HCT116 (cell line): ENCODE measurements at regions not wholly inside any gene's neighbourhood (a gene's known extent, or its start where the extent isn't known, plus 50 kb on each side); places are given as distances from the start of the nearest gene placed in this dataset.
"Not testable (repeated sequence)": the region's sequence is repeated elsewhere in the genome, so short reads cannot be mapped to it uniquely, and the experiment has no call there.

Experiments used
- ATAC-seq: fragments of 200-7000 bp; cut with Tn5 transposase; 2 replicates; pipeline ENCODE4 v1.9.1; 2020; ENCODE audit warnings: mild to moderate bottlenecking, moderate library complexity
- BruUV-seq: library from RNA; stranded (reverse); fragments of 400-500 nt; replicated peaks from 2 replicates; lab custom pipeline; 2021; lab: Mats Ljungman, UMichigan
- CTCF ChIA-PET: fragments of 300-600 bp; sonication (Branson Sonifier 250); formaldehyde crosslinking; loops from one replicate; lab custom pipeline; 2021; ENCODE audit warnings: antibody characterized with exemption; lab: Charles Lee
- POLR2A ChIA-PET: fragments of 300-600, 350-600 bp; sonication (Branson Sonifier 250); formaldehyde crosslinking; loops from one replicate; lab custom pipeline; 2021; ENCODE audit warnings: antibody characterized with exemption; lab: Charles Lee
- RAD21 ChIA-PET, 2 experiments: fragments of 300-600 bp; sonication (Branson Sonifier 250); formaldehyde crosslinking; loops; one replicate each; lab custom pipeline; 2023; ENCODE audit warnings: low total read pairs in 2 of 2; ENCODE audit not compliant: uncharacterized antibody in 2 of 2, unreplicated experiment in 2 of 2, low non-redundant PET in 1 of 2; lab: Charles Lee
- DNase-seq: peaks from one replicate; pipeline ENCODE4 v3.0.0-alpha.2; 2010; ENCODE audit warnings: low read depth, low spot score
- H2AFZ ChIP-seq: fragments of 200-600 bp; shearing (Covaris generic), sonication (generic); 2 replicates; pipeline ENCODE4 v1.6.1; 2017; ENCODE audit warnings: low read depth, mixed run types, mixed read lengths, antibody characterized with exemption, low read length; ENCODE audit not compliant: poor library complexity, severe bottlenecking
- H3K27ac ChIP-seq: 2 replicates; pipeline ENCODE4 v1.5.1; 2012; ENCODE audit warnings: low read depth, low read length
- H3K27me3 ChIP-seq: fragments of 200-600 bp; sonication (generic); 2 replicates; pipeline ENCODE4 v1.6.1; 2016; ENCODE audit warnings: mixed run types, low read length, mixed read lengths; ENCODE audit not compliant: insufficient read depth
- H3K36me3 ChIP-seq, 2 experiments: fragments of 200-500 bp in 1 of 2; fragments of 200-600 bp in 1 of 2; sonication (Bioruptor generic) in 1 of 2; sonication (generic) in 1 of 2; 2 replicates each; pipeline versions ENCODE4 v1.5.1 to v1.6.1; 2014 to 2016; ENCODE audit warnings: low read length in 2 of 2, inconsistent platforms in 1 of 2, mixed read lengths in 1 of 2, mixed run types in 1 of 2; ENCODE audit not compliant: insufficient read depth in 2 of 2, control insufficient read depth in 1 of 2
- H3K4me1 ChIP-seq, 2 experiments: fragments of 200-600 bp in 1 of 2; sonication (generic) in 1 of 2; 2 replicates each; pipeline versions ENCODE4 v1.5.1 to v1.6.1; 2012 to 2017; ENCODE audit warnings: low read length in 2 of 2, inconsistent platforms in 1 of 2, mild to moderate bottlenecking in 1 of 2, mixed read lengths in 1 of 2, mixed run types in 1 of 2, moderate library complexity in 1 of 2; ENCODE audit not compliant: insufficient read depth in 2 of 2, control insufficient read depth in 1 of 2
- H3K4me2 ChIP-seq: fragments of 200-600 bp; sonication (generic); 2 replicates; pipeline ENCODE4 v1.6.1; 2017; ENCODE audit warnings: mixed run types, low read length, mixed read lengths
- H3K4me3 ChIP-seq, 2 experiments: fragments of 200-600 bp in 1 of 2; sonication (generic) in 1 of 2; replicated peaks in 1 of 2; 2 replicates each; pipeline ENCODE4 v1.5.1; 2011 to 2016; ENCODE audit warnings: low read length in 2 of 2, control low read depth in 1 of 2, low read depth in 1 of 2, mild to moderate bottlenecking in 1 of 2, mixed read lengths in 1 of 2, mixed run types in 1 of 2
- H3K79me2 ChIP-seq: fragments of 200-600 bp; sonication (generic); 2 replicates; pipeline ENCODE4 v1.6.1; 2017; ENCODE audit warnings: mild to moderate bottlenecking, mixed run types, low read length, moderate library complexity, mixed read lengths; ENCODE audit not compliant: insufficient read depth
- H3K9ac ChIP-seq: fragments of 200-600 bp; sonication (generic); 2 replicates; pipeline ENCODE4 v1.6.1; 2016; ENCODE audit warnings: low read length, mixed read lengths
- H3K9me2 ChIP-seq: fragments of 200-600 bp; sonication (generic), shearing (Covaris generic); 2 replicates; pipeline ENCODE4 v1.6.1; 2017; ENCODE audit warnings: mixed run types, mild to moderate bottlenecking, moderate library complexity; ENCODE audit not compliant: insufficient read depth
- H3K9me3 ChIP-seq, 2 experiments: fragments of 200-500 bp in 1 of 2; fragments of 200-600 bp in 1 of 2; sonication (Bioruptor generic) in 1 of 2; sonication (generic) in 1 of 2; 2 replicates each; pipeline ENCODE4 v1.6.1; 2014 to 2017; ENCODE audit warnings: low read length in 2 of 2, mixed read lengths in 2 of 2, inconsistent platforms in 1 of 2, low read depth in 1 of 2, mild to moderate bottlenecking in 1 of 2, mixed run types in 1 of 2, moderate library complexity in 1 of 2; ENCODE audit not compliant: control insufficient read depth in 1 of 2, insufficient read depth in 1 of 2
- H4K20me1 ChIP-seq: fragments of 200-600 bp; sonication (generic), shearing (Covaris generic); 2 replicates; pipeline ENCODE4 v1.6.1; 2017; ENCODE audit warnings: mixed run types, mild to moderate bottlenecking, moderate library complexity; ENCODE audit not compliant: insufficient read depth
- CBX3 ChIP-seq: IDR thresholded peaks from 2 replicates; pipeline ENCODE4 v1.6.1; 2012; ENCODE audit warnings: low read depth
- CEBPB ChIP-seq: IDR thresholded peaks from 2 replicates; pipeline ENCODE4 v1.6.1; 2012; ENCODE audit warnings: low read depth
- ELF1 ChIP-seq: IDR thresholded peaks from 2 replicates; pipeline ENCODE4 v1.6.1; 2012; ENCODE audit warnings: low read depth, borderline replicate concordance
- FOSL1 ChIP-seq: IDR thresholded peaks from 2 replicates; pipeline ENCODE4 v1.6.1; 2012; ENCODE audit warnings: low read depth
- JUND ChIP-seq: IDR thresholded peaks from 2 replicates; pipeline ENCODE4 v1.6.1; 2012
- POLR2AphosphoS5 ChIP-seq: IDR thresholded peaks from 2 replicates; pipeline ENCODE4 v1.6.1; 2011; ENCODE audit warnings: mild to moderate bottlenecking, low read depth, low read length, moderate library complexity
- RAD21 ChIP-seq: IDR thresholded peaks from 2 replicates; pipeline ENCODE4 v1.6.1; 2012; ENCODE audit warnings: low read depth, mild to moderate bottlenecking
- SIN3A ChIP-seq: IDR thresholded peaks from 2 replicates; pipeline ENCODE4 v1.6.1; 2012; ENCODE audit warnings: low read depth
- SP1 ChIP-seq: IDR thresholded peaks from 2 replicates; pipeline ENCODE4 v1.6.1; 2012; ENCODE audit warnings: low read depth
- TCF7L2 ChIP-seq: IDR thresholded peaks from 2 replicates; pipeline ENCODE4 v1.7.0; 2011; ENCODE audit warnings: borderline replicate concordance, inconsistent platforms; ENCODE audit not compliant: insufficient read depth, insufficient read length; ENCODE audit errors: extremely low read depth
- ZBTB33 ChIP-seq: IDR thresholded peaks from 2 replicates; pipeline ENCODE4 v1.6.1; 2011; ENCODE audit warnings: mild to moderate bottlenecking, low read length, moderate library complexity; ENCODE audit not compliant: insufficient replicate concordance; ENCODE audit errors: extremely low read depth
- intact Hi-C: fragments of 100-400 bp; cut with micrococcal nuclease; formaldehyde crosslinking; loops from 2 replicates; pipeline ENCODE4 v1.10.0; 2022

GRCh38 chr15:81880314-81880713 lies 165.5 kb downstream of the MEX3B start:
- intact Hi-C loops, result no loop called here
- H2AFZ ChIP-seq, result no peak overlapping the region
- no peak overlapping the region for H3K4me3 ChIP-seq
- no peak for ATAC-seq
- 0 out of 2 replicates have a peak, but pooled peaks cover 1% of the 10 kb centered on the region for H3K27me3 ChIP-seq
- no peaks in the 10 kb centered on the region for H3K9me2 ChIP-seq
- H3K4me1 ChIP-seq, result no peaks in the 10 kb centered on the region
- no peaks in the 10 kb centered on the region for H4K20me1 ChIP-seq
- ChIA-PET RAD21 (no interaction called here), CTCF (no interaction called here)
- no TSS peak for BruUV-seq
- H3K36me3 ChIP-seq, result no peaks in the 10 kb centered on the region
- H3K9ac ChIP-seq, result no peak overlapping the region
- TF ChIP-seq TCF7L2 (no peak), RAD21 (no peak), SP1 (no peak), SIN3A (no peak), FOSL1 (no peak), CEBPB (no peak), JUND (no peak), POLR2AphosphoS5 (no peak), ELF1 (no peak), ZBTB33 (no peak), CBX3 (no peak)
- TF ChIP-seq, all 23 proteins: peak for 0
- H3K79me2 ChIP-seq, result no peaks in the 10 kb centered on the region
- POLR2A ChIA-PET, result no interaction called here
- no peak for DNase-seq
- H3K9me3 ChIP-seq, result no peaks in the 10 kb centered on the region
- no peak overlapping the region for H3K4me2 ChIP-seq
- no peak overlapping the region for H3K27ac ChIP-seq

DNA sequence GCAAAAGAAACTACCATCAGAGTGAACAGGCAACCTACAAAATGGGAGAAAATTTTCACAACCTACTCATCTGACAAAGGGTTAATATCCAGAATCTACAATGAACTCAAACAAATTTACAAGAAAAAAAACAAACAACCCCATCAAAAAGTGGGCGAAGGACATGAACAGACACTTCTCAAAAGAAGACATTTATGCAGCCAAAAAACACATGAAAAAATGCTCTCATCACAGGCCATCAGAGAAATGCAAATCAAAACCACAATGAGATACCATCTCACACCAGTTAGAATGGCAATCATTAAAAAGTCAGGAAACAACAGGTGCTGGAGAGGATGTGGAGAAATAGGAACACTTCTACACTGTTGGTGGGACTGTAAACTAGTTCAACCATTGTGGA lies 170.1 kb downstream of the MEX3B start:
- H3K4me2 ChIP-seq, ATAC-seq, H3K27me3 ChIP-seq, DNase-seq, H3K4me1 ChIP-seq, CTCF ChIA-PET, H3K9me3 ChIP-seq, H3K79me2 ChIP-seq, H3K4me3 ChIP-seq, RAD21 ChIA-PET, H3K36me3 ChIP-seq, BruUV-seq, H4K20me1 ChIP-seq, H3K9me2 ChIP-seq, H2AFZ ChIP-seq, H3K9ac ChIP-seq, POLR2A ChIA-PET, H3K27ac ChIP-seq: not testable (repeated sequence)
- intact Hi-C loops, result loop anchor here (10.0 kb wide), 1 partner anchor 59 kb away; no protein-coding TSS in a partner anchor

- BruUV-seq, H3K9ac ChIP-seq, H3K27ac ChIP-seq, DNase-seq, H3K4me1 ChIP-seq, H2AFZ ChIP-seq, RAD21 ChIA-PET, H3K4me3 ChIP-seq, H3K9me2 ChIP-seq, H3K79me2 ChIP-seq, H3K4me2 ChIP-seq, CTCF ChIA-PET, H4K20me1 ChIP-seq, ATAC-seq, POLR2A ChIA-PET, H3K27me3 ChIP-seq, H3K36me3 ChIP-seq, H3K9me3 ChIP-seq: not testable (repeated sequence)
- intact Hi-C loops, result loop anchor here (10.0 kb wide), 1 partner anchor 64 kb away; no protein-coding TSS in a partner anchor
Measured at GRCh38 chr15:81870746-81871106, 175.1 kb downstream of the MEX3B start.
